ENCODE measurements at regions not wholly inside any gene's neighbourhood (a gene's known extent, or its start where the extent isn't known, plus 50 kb on each side); places are given as distances from the start of the nearest gene placed in this dataset.
"Not testable (repeated sequence)": the region's sequence is repeated elsewhere in the genome, so short reads cannot be mapped to it uniquely, and the experiment has no call there.

GRCh38 chr2:129923265-129924091, 56.0 kb upstream of the RAB6C start:
- peak; percentile 26 for DNase-seq

- not testable (repeated sequence) for DNase-seq
Measured at GRCh38 chr2:129924115-129924514, 55.4 kb upstream of the RAB6C start.

GRCh38 chr2:129925381-129925780, 54.1 kb upstream of the RAB6C start:
- no peak for DNase-seq

GRCh38 chr2:129927696-129928095, 51.8 kb upstream of the RAB6C start:
- no peak for DNase-seq

GRCh38 chr2:129929321-129930290, 49.9 kb upstream of the RAB6C start:
- DNase-seq: peak; percentile 65

Measured in EL (cell line).